Adrenal gland (tissue), 9 donors: ENCODE measurements at regions not wholly inside any gene's neighbourhood (a gene's known extent, or its start where the extent isn't known, plus 50 kb on each side); places are given as distances from the start of the nearest gene placed in this dataset.

ENCODE experiments used
- DNase-seq, 7 donors: peaks; one replicate each; pipeline ENCODE4 v3.0.0-alpha.2; 2019 to 2020
- H3K27ac ChIP-seq, 5 donors: fragments of 200-600 bp; sonication (generic) in 4 of 5; 1 replicate in 3 of 5; 2 replicates in 2 of 5; pipeline versions ENCODE4 v1.5.1 to v1.8.0; 2016 to 2020; ENCODE audit warnings: mild to moderate bottlenecking in 1 of 5
- H3K27me3 ChIP-seq: fragments of 200-600 bp; 2 replicates; pipeline ENCODE4 v1.8.0; 2021
- H3K36me3 ChIP-seq, 2 donors: fragments of 200-600 bp; replicated peaks in 1 of 2; 1 replicate in 1 of 2; 2 replicates in 1 of 2; pipeline versions ENCODE4 v1.5.1 to v1.8.0; 2018 to 2022
- H3K4me1 ChIP-seq, 2 donors: fragments of 200-600 bp; replicated peaks in 1 of 2; 1 replicate in 1 of 2; 2 replicates in 1 of 2; pipeline versions ENCODE4 v1.5.1 to v1.8.0; 2018 to 2021
- H3K4me3 ChIP-seq, 4 donors: fragments of 200-600 bp; sonication (generic) in 3 of 4; one replicate each; pipeline ENCODE4 v1.5.1; 2016 to 2018
- H3K9me3 ChIP-seq, 3 donors: fragments of 200-600 bp; sonication (generic) in 1 of 3; replicated peaks in 1 of 3; 1 replicate in 2 of 3; 2 replicates in 1 of 3; pipeline versions ENCODE4 v1.5.1 to v1.8.0; 2016 to 2021
- POLR2A ChIP-seq, 2 donors: fragments of 450-650 bp; IDR thresholded peaks; one replicate each; pipeline ENCODE4 v1.6.1; 2017; ENCODE audit warnings: antibody characterized with exemption in 2 of 2, mild to moderate bottlenecking in 2 of 2, moderate library complexity in 1 of 2
- WGBS, 4 donors: extraction: QIAGEN DNeasy Blood & Tissue Kit in 2 of 4; methylation state at CpG; one replicate each; pipeline versions ENCODE4 v1.1.5 to v1.1.7; 2013 to 2017; 5-methylcytosine and 5-hydroxymethylcytosine counted together
- intact Hi-C, 2 donors: fragments of 100-400 bp; cut with DNase I; formaldehyde crosslinking; loops; one replicate each; pipeline versions ENCODE4 v1.14.1 to v1.15.0; 2022 to 2023
- TF ChIP-seq, protein P1 (sequence below), 6 experiments: fragments of 450-650 bp in 4 of 6; fragments of 200-600 bp in 2 of 6; sonication (generic) in 1 of 6; IDR thresholded peaks; 1 replicate in 5 of 6; 2 replicates in 1 of 6; pipeline versions ENCODE4 v1.5.1 to v1.8.0; 2016 to 2021; ENCODE audit warnings: antibody characterized with exemption in 6 of 6, mild to moderate bottlenecking in 2 of 6, moderate library complexity in 1 of 6
- donor health status: healthy with polysubstance abuse.
- donor health status: Bipolar disorder and iron deficiency.
- donor health status: DM: yes; HTN: yes; CAD: no.
- donor health status: DM: no; HTN: no; CAD: no.
- donor health status: DM: no; HTN: no; CAD: no.

DNA sequence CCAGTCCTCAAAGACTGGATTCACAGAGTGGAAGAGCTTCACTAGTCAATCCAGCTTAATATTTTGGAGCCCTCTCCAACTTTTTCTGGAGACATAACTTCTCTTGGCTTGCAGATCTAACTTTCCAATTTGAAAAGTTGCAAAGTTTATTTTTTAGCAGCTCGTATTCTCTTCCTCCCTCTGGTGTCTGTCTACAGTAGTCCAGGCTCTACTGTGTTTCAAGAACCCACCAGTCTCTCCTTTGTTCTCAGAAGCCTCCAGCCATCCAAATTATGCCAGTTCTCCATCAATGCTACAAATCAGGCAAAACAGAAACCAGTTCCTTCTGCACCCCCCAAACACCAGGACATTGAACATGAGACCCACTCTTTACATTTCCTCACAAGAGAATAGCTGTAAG lies 376.1 kb upstream of the OPRM1 start:
- H3K9me3 ChIP-seq, result no peaks in the 10 kb centered on the region
- H3K27ac ChIP-seq, result no peak overlapping the region
- DNase-seq, result no peak
- TF ChIP-seq, protein P1, sequence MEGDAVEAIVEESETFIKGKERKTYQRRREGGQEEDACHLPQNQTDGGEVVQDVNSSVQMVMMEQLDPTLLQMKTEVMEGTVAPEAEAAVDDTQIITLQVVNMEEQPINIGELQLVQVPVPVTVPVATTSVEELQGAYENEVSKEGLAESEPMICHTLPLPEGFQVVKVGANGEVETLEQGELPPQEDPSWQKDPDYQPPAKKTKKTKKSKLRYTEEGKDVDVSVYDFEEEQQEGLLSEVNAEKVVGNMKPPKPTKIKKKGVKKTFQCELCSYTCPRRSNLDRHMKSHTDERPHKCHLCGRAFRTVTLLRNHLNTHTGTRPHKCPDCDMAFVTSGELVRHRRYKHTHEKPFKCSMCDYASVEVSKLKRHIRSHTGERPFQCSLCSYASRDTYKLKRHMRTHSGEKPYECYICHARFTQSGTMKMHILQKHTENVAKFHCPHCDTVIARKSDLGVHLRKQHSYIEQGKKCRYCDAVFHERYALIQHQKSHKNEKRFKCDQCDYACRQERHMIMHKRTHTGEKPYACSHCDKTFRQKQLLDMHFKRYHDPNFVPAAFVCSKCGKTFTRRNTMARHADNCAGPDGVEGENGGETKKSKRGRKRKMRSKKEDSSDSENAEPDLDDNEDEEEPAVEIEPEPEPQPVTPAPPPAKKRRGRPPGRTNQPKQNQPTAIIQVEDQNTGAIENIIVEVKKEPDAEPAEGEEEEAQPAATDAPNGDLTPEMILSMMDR (IDR thresholded peaks at IDR 0.05), result no peak
- no peak for TF ChIP-seq POLR2A (IDR thresholded peaks at IDR 0.05)
- H3K36me3 ChIP-seq, result no peaks in the 10 kb centered on the region
- intact Hi-C loops, result no loop called here
- no peaks in the 10 kb centered on the region for H3K27me3 ChIP-seq
- H3K4me3 ChIP-seq, result no peak overlapping the region
- no peaks in the 10 kb centered on the region for H3K4me1 ChIP-seq
- WGBS, 4 donors, result 63 to 79% (median 71%) methylated on average over 1 of the region's 1 CpG

DNA sequence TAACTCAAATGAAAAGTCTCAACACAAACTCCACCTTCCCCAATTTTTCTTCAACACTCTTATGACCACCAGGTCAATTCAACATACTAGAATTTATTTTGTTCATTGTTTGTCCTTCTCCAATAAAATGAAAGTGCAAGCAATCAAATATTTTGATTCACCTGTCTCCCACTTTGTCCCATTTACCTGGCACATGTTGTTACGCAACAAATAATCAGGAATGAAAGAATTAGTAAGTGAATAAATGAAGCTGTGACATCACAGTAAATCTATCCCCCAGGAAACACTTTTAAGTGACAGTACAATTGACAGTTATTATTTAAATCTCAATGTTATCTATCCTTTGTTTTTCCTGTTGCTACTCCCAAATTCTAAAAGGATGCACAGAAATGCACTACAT lies 393.7 kb upstream of the OPRM1 start:
- H3K27me3 ChIP-seq, result no peaks in the 10 kb centered on the region
- intact Hi-C loops, result no loop called here
- no peak overlapping the region for H3K4me3 ChIP-seq
- TF ChIP-seq POLR2A (IDR thresholded peaks at IDR 0.05), result no peak
- TF ChIP-seq, protein P1 (IDR thresholded peaks at IDR 0.05), result no peak
- H3K4me1 ChIP-seq, result no peaks in the 10 kb centered on the region
- no peaks in the 10 kb centered on the region for H3K36me3 ChIP-seq
- H3K9me3 ChIP-seq, result no peaks in the 10 kb centered on the region
- WGBS, 4 donors, result 87 to 93% (median 92%) methylated on average over 1 of the region's 1 CpG
- no peak for DNase-seq
- no peak overlapping the region for H3K27ac ChIP-seq

DNA sequence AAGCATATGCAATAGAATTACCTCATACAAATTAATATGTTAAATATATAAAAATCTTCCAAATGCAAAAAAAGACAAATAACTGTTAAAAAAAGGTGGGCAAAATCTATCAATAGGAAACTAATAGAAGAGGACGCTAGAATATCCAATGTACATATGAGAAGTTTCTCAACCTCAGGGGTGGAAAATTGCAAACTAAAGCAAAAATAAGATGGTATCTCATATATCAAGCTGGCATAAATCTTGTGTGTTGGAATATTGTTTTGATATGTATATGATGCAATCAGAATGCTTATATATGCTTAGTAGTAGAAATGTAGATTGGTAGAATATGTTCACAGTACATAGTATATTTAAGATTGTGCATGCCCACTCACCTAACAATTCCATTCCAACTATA lies 395.0 kb upstream of the OPRM1 start:
- TF ChIP-seq, protein P1 (IDR thresholded peaks at IDR 0.05), result no peak
- no peak for TF ChIP-seq POLR2A (IDR thresholded peaks at IDR 0.05)
- no peak for DNase-seq
- Histone ChIP-seq H3K4me1 (no peaks in the 10 kb centered on the region), H3K27me3 (no peaks in the 10 kb centered on the region), H3K27ac (no peak overlapping the region), H3K9me3 (no peaks in the 10 kb centered on the region), H3K4me3 (no peak overlapping the region), H3K36me3 (no peaks in the 10 kb centered on the region)
- 79 to 94% (median 89%) methylated on average over 1 of the region's 1 CpG for WGBS, 4 donors
- intact Hi-C loops, result no loop called here

DNA sequence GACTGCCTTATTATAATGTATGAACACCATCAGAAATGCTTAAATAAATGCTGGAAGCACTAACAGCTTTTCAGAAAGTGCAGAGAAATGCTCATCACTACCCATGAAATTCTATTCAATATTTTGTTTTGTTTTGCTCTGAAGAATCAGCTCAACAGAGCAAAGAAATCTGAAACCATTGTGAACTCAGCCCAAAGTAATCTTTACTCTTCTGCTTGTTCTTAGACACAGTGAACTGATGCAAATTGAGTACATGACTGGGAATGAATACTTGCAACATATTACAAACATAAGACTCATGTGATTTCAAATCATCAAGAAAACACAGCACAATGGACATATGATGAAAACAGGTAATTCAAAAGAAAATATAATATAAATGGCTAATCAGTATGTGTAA lies 404.6 kb upstream of the OPRM1 start:
- no peaks in the 10 kb centered on the region for H3K4me1 ChIP-seq
- H3K27me3 ChIP-seq, result no peaks in the 10 kb centered on the region
- no peaks in the 10 kb centered on the region for H3K36me3 ChIP-seq
- H3K9me3 ChIP-seq, result no peaks in the 10 kb centered on the region
- H3K27ac ChIP-seq, result no peak overlapping the region
- TF ChIP-seq, protein P1 (IDR thresholded peaks at IDR 0.05), result no peak
- TF ChIP-seq POLR2A (IDR thresholded peaks at IDR 0.05), result no peak
- DNase-seq, result no peak
- no peak overlapping the region for H3K4me3 ChIP-seq
- intact Hi-C loops, result no loop called here
